ENCODE measurements at regions not wholly inside any gene's neighbourhood (a gene's known extent, or its start where the extent isn't known, plus 50 kb on each side); places are given as distances from the start of the nearest gene placed in this dataset.

GRCh38 chr1:198883184-198883583, 244.3 kb downstream of the PTPRC start:
- TF ChIP-seq CTCF (IDR thresholded peaks at IDR 0.05): no peak
- TF ChIP-seq POLR2A (IDR thresholded peaks at IDR 0.05): no peak
- no peak for TF ChIP-seq POLR2AphosphoS5 (IDR thresholded peaks at IDR 0.05)
- TF ChIP-seq EP300 (IDR thresholded peaks at IDR 0.05): no peak

Data from sigmoid colon (tissue), 4 donors.